ENCODE measurements at regions not wholly inside any gene's neighbourhood (a gene's known extent, or its start where the extent isn't known, plus 50 kb on each side); places are given as distances from the start of the nearest gene placed in this dataset.

DNA sequence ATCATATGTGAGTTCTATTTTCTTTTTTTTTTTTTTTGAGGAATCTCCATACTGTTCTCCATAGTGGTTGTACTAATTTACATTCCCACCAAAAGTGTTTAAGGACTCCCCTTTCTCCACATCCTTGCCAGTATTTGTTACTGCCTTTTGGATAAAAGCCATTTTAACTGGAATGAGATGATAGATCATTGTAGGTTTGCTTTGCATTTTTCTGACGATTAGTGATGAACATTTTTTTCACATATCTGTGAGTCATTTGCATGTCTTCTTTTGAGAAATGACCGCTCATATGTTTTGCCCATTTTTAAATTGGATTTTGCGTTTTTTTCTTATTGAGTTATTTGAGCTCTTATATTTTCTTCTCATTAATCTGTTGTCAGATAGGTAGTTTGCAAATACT, 394.8 kb downstream of the LRFN5 start:
- Histone ChIP-seq H3K27me3 (ENCODE audit: insufficient read depth) (no peaks in the 10 kb centered on the region), H3K4me1 (ENCODE audit: control insufficient read depth in 1 of 2, insufficient read depth in 2 of 2, low read depth in 1 of 2, low read length in 1 of 2) (no peaks in the 10 kb centered on the region), H3K9ac (no peak overlapping the region), H3K9me2 (no peaks in the 10 kb centered on the region), H3F3A (replicated peaks; ENCODE audit: insufficient read depth) (no peaks in the 10 kb centered on the region), H3K36me3 (replicated peaks in 1 of 2; ENCODE audit: control insufficient read depth in 1 of 2, insufficient read depth in 2 of 2, low read length in 1 of 2) (no peaks in the 10 kb centered on the region), H3K9me3 (no peaks in the 10 kb centered on the region), H4K20me1 (ENCODE audit: insufficient read depth) (no peaks in the 10 kb centered on the region), H2AFZ (ENCODE audit: low read depth) (no peak overlapping the region), H3K4me3 (ENCODE audit: low read depth in 2 of 2, low read length in 1 of 2) (no peak overlapping the region), H3K27ac (ENCODE audit: low read depth in 2 of 2, low read length in 1 of 2) (no peak overlapping the region), H3K79me2 (ENCODE audit: insufficient read depth) (no peaks in the 10 kb centered on the region), H3K4me2 (no peak overlapping the region)
- DNase-seq, result no peak
- POLR2A ChIA-PET, result no interaction called here
- no peak for TF ChIP-seq FOXJ3 (CRISPR knock-in tag; IDR thresholded peaks at IDR 0.05)
- TF ChIP-seq TCF12 (IDR thresholded peaks at IDR 0.05), result no peak
- no peak for TF ChIP-seq CTCF (IDR thresholded peaks at IDR 0.05)
- TF ChIP-seq CHD2 (IDR thresholded peaks at IDR 0.05; ENCODE audit: low read length, partially characterized antibody), result no peak
- no peak for TF ChIP-seq TAF1 (IDR thresholded peaks at IDR 0.05; ENCODE audit: borderline replicate concordance, low read depth, low read length)
- TF ChIP-seq GATA2 (CRISPR knock-in tag; IDR thresholded peaks at IDR 0.05), result no peak
- no peak for TF ChIP-seq SIN3A (IDR thresholded peaks at IDR 0.05; ENCODE audit: borderline replicate concordance, low read depth, low read length)
- no peak for TF ChIP-seq POLR2AphosphoS5 (IDR thresholded peaks at IDR 0.05; ENCODE audit: low read depth, low read length)
- no peak for TF ChIP-seq USF2 (IDR thresholded peaks at IDR 0.05; ENCODE audit: borderline replicate concordance, low read depth, low read length)
- TF ChIP-seq YY1 (IDR thresholded peaks at IDR 0.05; ENCODE audit: low read depth), result no peak
- TF ChIP-seq, protein P1, sequence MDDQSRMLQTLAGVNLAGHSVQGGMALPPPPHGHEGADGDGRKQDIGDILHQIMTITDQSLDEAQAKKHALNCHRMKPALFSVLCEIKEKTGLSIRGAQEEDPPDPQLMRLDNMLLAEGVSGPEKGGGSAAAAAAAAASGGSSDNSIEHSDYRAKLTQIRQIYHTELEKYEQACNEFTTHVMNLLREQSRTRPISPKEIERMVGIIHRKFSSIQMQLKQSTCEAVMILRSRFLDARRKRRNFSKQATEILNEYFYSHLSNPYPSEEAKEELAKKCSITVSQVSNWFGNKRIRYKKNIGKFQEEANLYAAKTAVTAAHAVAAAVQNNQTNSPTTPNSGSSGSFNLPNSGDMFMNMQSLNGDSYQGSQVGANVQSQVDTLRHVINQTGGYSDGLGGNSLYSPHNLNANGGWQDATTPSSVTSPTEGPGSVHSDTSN (IDR thresholded peaks at IDR 0.05), result no peak
- no peak for TF ChIP-seq EP300 (IDR thresholded peaks at IDR 0.05; ENCODE audit: borderline replicate concordance in 1 of 2, low read depth in 1 of 2, low read length in 1 of 2)
- 10% methylated on average over 3 of the region's 3 CpGs for WGBS (ENCODE audit: low lambda C conversion rate)
- CTCF ChIA-PET, result no interaction called here

DNA sequence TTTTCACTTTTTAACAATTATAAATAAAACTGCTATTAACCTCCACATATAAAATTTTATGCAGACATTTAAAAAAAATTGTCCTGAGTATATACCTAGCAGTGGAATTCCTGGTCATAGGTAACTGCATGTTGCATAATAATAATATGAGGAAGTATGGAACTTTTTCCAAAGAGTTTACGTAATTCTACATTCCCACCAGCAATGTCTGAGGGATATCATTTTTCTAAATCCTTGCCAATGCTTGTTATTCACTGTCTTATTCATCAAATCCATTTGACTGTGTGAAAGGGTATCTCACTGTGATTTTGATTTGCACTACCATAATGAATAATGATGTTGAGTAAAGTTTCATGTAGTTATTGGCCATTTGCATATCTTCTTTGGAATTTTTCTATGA, 393.8 kb downstream of the LRFN5 start:
- Histone ChIP-seq H3K27ac (ENCODE audit: low read depth in 2 of 2, low read length in 1 of 2) (no peak overlapping the region), H3F3A (replicated peaks; ENCODE audit: insufficient read depth) (no peaks in the 10 kb centered on the region), H3K4me2 (no peak overlapping the region), H2AFZ (ENCODE audit: low read depth) (no peak overlapping the region), H3K9ac (no peak overlapping the region), H4K20me1 (ENCODE audit: insufficient read depth) (no peaks in the 10 kb centered on the region), H3K9me2 (no peaks in the 10 kb centered on the region), H3K27me3 (ENCODE audit: insufficient read depth) (no peaks in the 10 kb centered on the region), H3K4me3 (ENCODE audit: low read depth in 2 of 2, low read length in 1 of 2) (no peak overlapping the region), H3K36me3 (replicated peaks in 1 of 2; ENCODE audit: control insufficient read depth in 1 of 2, insufficient read depth in 2 of 2, low read length in 1 of 2) (no peaks in the 10 kb centered on the region), H3K4me1 (ENCODE audit: control insufficient read depth in 1 of 2, insufficient read depth in 2 of 2, low read depth in 1 of 2, low read length in 1 of 2) (no peaks in the 10 kb centered on the region), H3K9me3 (no peaks in the 10 kb centered on the region), H3K79me2 (ENCODE audit: insufficient read depth) (no peaks in the 10 kb centered on the region)
- 11% methylated on average over 1 of the region's 1 CpG for WGBS (ENCODE audit: low lambda C conversion rate)
- ChIA-PET CTCF (no interaction called here), POLR2A (no interaction called here)
- no peak for DNase-seq
- TF ChIP-seq TCF12 (IDR thresholded peaks at IDR 0.05) (no peak), POLR2AphosphoS5 (IDR thresholded peaks at IDR 0.05; ENCODE audit: low read depth, low read length) (no peak), MXI1 (IDR thresholded peaks at IDR 0.05; ENCODE audit: low read depth, low read length) (no peak), YY1 (IDR thresholded peaks at IDR 0.05; ENCODE audit: low read depth) (no peak), EZH2phosphoT487 (IDR thresholded peaks at IDR 0.05; ENCODE audit: borderline replicate concordance, low read depth) (no peak), NRF1 (IDR thresholded peaks at IDR 0.05; ENCODE audit: low read depth, low read length) (no peak), SMC3 (IDR thresholded peaks at IDR 0.05; ENCODE audit: low read depth, low read length) (no peak), REST (IDR thresholded peaks at IDR 0.05; ENCODE audit: low read depth, low read length) (no peak), MAX (IDR thresholded peaks at IDR 0.05; ENCODE audit: low read depth) (no peak), USF2 (IDR thresholded peaks at IDR 0.05; ENCODE audit: borderline replicate concordance, low read depth, low read length) (no peak), SIN3A (IDR thresholded peaks at IDR 0.05; ENCODE audit: borderline replicate concordance, low read depth, low read length) (no peak), TEAD4 (IDR thresholded peaks at IDR 0.05; ENCODE audit: borderline replicate concordance, insufficient read depth) (no peak), FOXM1 (IDR thresholded peaks at IDR 0.05; ENCODE audit: low read depth) (no peak)

Measured in SK-N-SH (cell line).